ENCODE measurements at regions not wholly inside any gene's neighbourhood (a gene's known extent, or its start where the extent isn't known, plus 50 kb on each side); places are given as distances from the start of the nearest gene placed in this dataset.
A peak's percentile ranks its signal among the peaks of the same experiment; 100 is the strongest.
"Not testable (repeated sequence)": the region's sequence is repeated elsewhere in the genome, so short reads cannot be mapped to it uniquely, and the experiment has no call there.

GRCh38 chr10:123229927-123230630, 75.9 kb downstream of the BUB3 start:
- no peak overlapping the region for H3K9ac ChIP-seq (ENCODE audit: low read depth, low read length, poor library complexity, severe bottlenecking)
- TF ChIP-seq EZH2phosphoT487 (IDR thresholded peaks at IDR 0.05; ENCODE audit: borderline replicate concordance), result no peak
- no peak for TF ChIP-seq CTCF (conservative IDR thresholded peaks at IDR 0.05; ENCODE audit: low read length)
- H3K4me1 ChIP-seq (ENCODE audit: insufficient read depth, low read length, poor library complexity, severe bottlenecking), result no peaks in the 10 kb centered on the region
- peaks cover 3% of the 10 kb centered on the region; the same call in 1 of the 2 replicates for H3K36me3 ChIP-seq (ENCODE audit: insufficient read depth, low read length)
- no peak overlapping the region for H2AFZ ChIP-seq (ENCODE audit: low read length)
- H3K4me2 ChIP-seq (ENCODE audit: low read depth, low read length, poor library complexity, severe bottlenecking), result no peak overlapping the region
- no peaks in the 10 kb centered on the region for H3K9me3 ChIP-seq (ENCODE audit: insufficient read depth, low read depth, low read length)
- no peaks in the 10 kb centered on the region for H3K27me3 ChIP-seq (ENCODE audit: insufficient read depth, low read length, poor library complexity, severe bottlenecking)
- H3K9me2 ChIP-seq (replicated peaks; ENCODE audit: low read depth, low read length), result no peaks in the 10 kb centered on the region
- no peak overlapping the region for H3K4me3 ChIP-seq (ENCODE audit: low read length, poor library complexity, severe bottlenecking)
- no peaks in the 10 kb centered on the region for H4K20me1 ChIP-seq (ENCODE audit: insufficient read depth, low read length, poor library complexity, severe bottlenecking)
- no peaks in the 10 kb centered on the region for H3F3A ChIP-seq (ENCODE audit: low read depth)
- no peaks in the 10 kb centered on the region for H3K79me2 ChIP-seq (ENCODE audit: insufficient read depth, low read length)

- not testable (repeated sequence) for H3K36me3 ChIP-seq (ENCODE audit: insufficient read depth, low read length); H3K4me3 ChIP-seq (ENCODE audit: low read length, poor library complexity, severe bottlenecking); H3K9me3 ChIP-seq (ENCODE audit: insufficient read depth, low read depth, low read length); H2AFZ ChIP-seq (ENCODE audit: low read length); H3K79me2 ChIP-seq (ENCODE audit: insufficient read depth, low read length); H3K9ac ChIP-seq (ENCODE audit: low read depth, low read length, poor library complexity, severe bottlenecking); H3F3A ChIP-seq (ENCODE audit: low read depth); H3K4me1 ChIP-seq (ENCODE audit: insufficient read depth, low read length, poor library complexity, severe bottlenecking); H4K20me1 ChIP-seq (ENCODE audit: insufficient read depth, low read length, poor library complexity, severe bottlenecking); H3K4me2 ChIP-seq (ENCODE audit: low read depth, low read length, poor library complexity, severe bottlenecking); H3K27me3 ChIP-seq (ENCODE audit: insufficient read depth, low read length, poor library complexity, severe bottlenecking); H3K9me2 ChIP-seq (replicated peaks; ENCODE audit: low read depth, low read length)
These were observed 78.7 kb downstream of the BUB3 start for GRCh38 chr10:123232879-123233278.

GRCh38 chr10:123235014-123235413, 80.8 kb downstream of the BUB3 start:
- H3K36me3 ChIP-seq (ENCODE audit: insufficient read depth, low read length); H3K27me3 ChIP-seq (ENCODE audit: insufficient read depth, low read length, poor library complexity, severe bottlenecking); H4K20me1 ChIP-seq (ENCODE audit: insufficient read depth, low read length, poor library complexity, severe bottlenecking); H3F3A ChIP-seq (ENCODE audit: low read depth); H2AFZ ChIP-seq (ENCODE audit: low read length); H3K4me1 ChIP-seq (ENCODE audit: insufficient read depth, low read length, poor library complexity, severe bottlenecking); H3K4me3 ChIP-seq (ENCODE audit: low read length, poor library complexity, severe bottlenecking); H3K79me2 ChIP-seq (ENCODE audit: insufficient read depth, low read length); H3K9me3 ChIP-seq (ENCODE audit: insufficient read depth, low read depth, low read length); H3K4me2 ChIP-seq (ENCODE audit: low read depth, low read length, poor library complexity, severe bottlenecking); H3K9me2 ChIP-seq (replicated peaks; ENCODE audit: low read depth, low read length); H3K9ac ChIP-seq (ENCODE audit: low read depth, low read length, poor library complexity, severe bottlenecking): not testable (repeated sequence)

- Histone ChIP-seq H3K27me3 (ENCODE audit: insufficient read depth, low read length, poor library complexity, severe bottlenecking) (no peaks in the 10 kb centered on the region), H3K4me3 (ENCODE audit: low read length, poor library complexity, severe bottlenecking) (no peak overlapping the region), H3K9me2 (replicated peaks; ENCODE audit: low read depth, low read length) (no peaks in the 10 kb centered on the region), H3K4me2 (ENCODE audit: low read depth, low read length, poor library complexity, severe bottlenecking) (no peak overlapping the region), H3K36me3 (ENCODE audit: insufficient read depth, low read length) (peaks cover 1% of the 10 kb centered on the region; the same call in 1 of the 2 replicates), H3F3A (ENCODE audit: low read depth) (no peaks in the 10 kb centered on the region), H3K4me1 (ENCODE audit: insufficient read depth, low read length, poor library complexity, severe bottlenecking) (peaks cover 2% of the 10 kb centered on the region), H4K20me1 (ENCODE audit: insufficient read depth, low read length, poor library complexity, severe bottlenecking) (no peaks in the 10 kb centered on the region), H3K79me2 (ENCODE audit: insufficient read depth, low read length) (no peaks in the 10 kb centered on the region), H3K9me3 (ENCODE audit: insufficient read depth, low read depth, low read length) (no peaks in the 10 kb centered on the region), H2AFZ (ENCODE audit: low read length) (no peak overlapping the region), H3K9ac (ENCODE audit: low read depth, low read length, poor library complexity, severe bottlenecking) (no peak overlapping the region)
- no peak for TF ChIP-seq EZH2phosphoT487 (IDR thresholded peaks at IDR 0.05; ENCODE audit: borderline replicate concordance)
- peak; percentile 28; the same call in 1 of the 2 replicates for TF ChIP-seq CTCF (conservative IDR thresholded peaks at IDR 0.05; ENCODE audit: low read length)
These were observed 81.9 kb downstream of the BUB3 start for GRCh38 chr10:123236126-123236525.
